K562 (cell line): ENCODE measurements at regions not wholly inside any gene's neighbourhood (a gene's known extent, or its start where the extent isn't known, plus 50 kb on each side); places are given as distances from the start of the nearest gene placed in this dataset.

Experiments used
- ATAC-seq: fragments of 200-7000 bp; cut with Tn5 transposase; 3 replicates; pipeline ENCODE4 v1.9.1; 2020; ENCODE audit warnings: moderate library complexity
- BruUV-seq: library from RNA; stranded (reverse); fragments of 400-500 nt; replicated peaks from 2 replicates; lab custom pipeline; 2021; lab: Mats Ljungman, UMichigan
- CTCF ChIA-PET: fragments of 300-600 bp; formaldehyde crosslinking; extraction: SDS; loops from one replicate; lab custom pipeline; 2021; ENCODE audit warnings: low intra/inter-chr PET ratio; lab: Yijun Ruan, JAX
- POLR2A ChIA-PET: fragments of 300-600, 350-650 bp; sonication (Branson Sonifier 250); formaldehyde crosslinking; extraction: SDS; loops from one replicate; lab custom pipeline; 2021; ENCODE audit warnings: antibody characterized with exemption, inconsistent platforms; lab: Yijun Ruan, JAX
- DNase-seq, 4 experiments: peaks; one replicate each; pipeline versions ENCODE4 v3.0.0 to v3.0.0-alpha.2; 2011 to 2018; ENCODE audit warnings: low spot score in 3 of 4, mixed read lengths in 3 of 4; ENCODE audit errors: extremely low read depth in 1 of 4
- FAIRE-seq: peaks from 2 replicates; lab custom pipeline; 2011; peaks lifted over from hg19 to GRCh38; lab: Jason Lieb, UNC
- H2AFZ ChIP-seq: 2 replicates; pipeline ENCODE4 v1.6.0; 2011; ENCODE audit warnings: low read depth, low read length, control low read depth, inconsistent platforms
- H3K27ac ChIP-seq: fragments of 200-600 bp; 3 replicates; pipeline ENCODE4 v1.8.0; 2011; ENCODE audit warnings: low read depth, mild to moderate bottlenecking, control low read depth, inconsistent platforms, low read length, moderate library complexity, mixed read lengths; ENCODE audit errors: extremely low read depth
- H3K27me3 ChIP-seq, 2 experiments: fragments of 300-600 bp in 1 of 2; 2 replicates in 1 of 2; 3 replicates in 1 of 2; pipeline versions ENCODE4 v1.6.0 to v1.8.0; 2011; ENCODE audit warnings: inconsistent platforms in 2 of 2, low read length in 2 of 2, mild to moderate bottlenecking in 1 of 2, mixed read lengths in 1 of 2, moderate library complexity in 1 of 2; ENCODE audit not compliant: control insufficient read depth in 2 of 2, insufficient read depth in 2 of 2
- H3K36me3 ChIP-seq: fragments of 300-600 bp; 3 replicates; pipeline ENCODE4 v1.8.0; 2011; ENCODE audit warnings: mild to moderate bottlenecking, low read length, inconsistent platforms; ENCODE audit not compliant: control insufficient read depth, insufficient read depth
- H3K4me1 ChIP-seq, 2 experiments: fragments of 200-600 bp in 1 of 2; replicated peaks in 1 of 2; 2 replicates in 1 of 2; 3 replicates in 1 of 2; pipeline versions ENCODE4 v1.5.1 to v1.8.0; 2011; ENCODE audit warnings: inconsistent platforms in 2 of 2, low read length in 2 of 2, mild to moderate bottlenecking in 1 of 2, mixed read lengths in 1 of 2, moderate library complexity in 1 of 2; ENCODE audit not compliant: control insufficient read depth in 2 of 2, insufficient read depth in 2 of 2
- H3K4me2 ChIP-seq: 2 replicates; pipeline ENCODE4 v1.6.1; 2011; ENCODE audit warnings: low read length, control low read depth, inconsistent platforms, mixed read lengths; ENCODE audit not compliant: insufficient read depth
- H3K4me3 ChIP-seq: fragments of 200-600 bp; sonication (generic), shearing (Covaris generic); 2 replicates; pipeline ENCODE4 v1.5.1; 2016; ENCODE audit warnings: control low read depth, inconsistent platforms
- H3K79me2 ChIP-seq: fragments of 200-600 bp; 3 replicates; pipeline ENCODE4 v1.8.0; 2011; ENCODE audit warnings: low read length, inconsistent platforms; ENCODE audit not compliant: control insufficient read depth, insufficient read depth
- H3K9ac ChIP-seq, 2 experiments: 2 replicates each; pipeline versions ENCODE4 v1.6.0 to v1.6.1; 2011; ENCODE audit warnings: low read depth in 2 of 2, low read length in 2 of 2, control low read depth in 1 of 2, inconsistent platforms in 1 of 2, mild to moderate bottlenecking in 1 of 2, mixed read lengths in 1 of 2; ENCODE audit not compliant: insufficient read depth in 1 of 2
- H3K9me1 ChIP-seq: one replicate; pipeline ENCODE4 v1.6.0; 2011; ENCODE audit warnings: inconsistent platforms, mild to moderate bottlenecking, low read length, moderate library complexity; ENCODE audit not compliant: control insufficient read depth, insufficient read depth
- H3K9me3 ChIP-seq: replicated peaks from 2 replicates; pipeline ENCODE4 v1.5.1; 2011; ENCODE audit warnings: low read depth, low read length, inconsistent platforms; ENCODE audit not compliant: control insufficient read depth, insufficient read depth
- H4K20me1 ChIP-seq: replicated peaks from 2 replicates; pipeline ENCODE4 v1.6.1; 2011; ENCODE audit warnings: low read length, inconsistent platforms, mixed read lengths; ENCODE audit not compliant: control insufficient read depth, insufficient read depth
- ASH1L ChIP-seq: fragments of 450-650 bp; IDR thresholded peaks from 2 replicates; pipeline ENCODE4 v1.6.1; 2018; ENCODE audit warnings: borderline replicate concordance, mild to moderate bottlenecking, low read depth; ENCODE audit not compliant: partially characterized antibody
- EGR1 ChIP-seq: fragments of 450-650 bp; conservative IDR thresholded peaks from 2 replicates; pipeline ENCODE4 v1.6.1; 2017; ENCODE audit warnings: mild to moderate bottlenecking
- FOSL1 ChIP-seq: fragments of 200-800 bp; sonication (Bioruptor generic); conservative IDR thresholded peaks from 2 replicates; pipeline ENCODE4 v1.6.1; 2016; ENCODE audit warnings: missing genetic modification characterization, missing compliant biosample characterization
- HLTF ChIP-seq: fragments of 450-650 bp; IDR thresholded peaks from 2 replicates; pipeline ENCODE4 v1.6.1; 2016
- POLR3A ChIP-seq: IDR thresholded peaks from 2 replicates; pipeline ENCODE4 v1.6.1; 2011; ENCODE audit warnings: borderline replicate concordance, mild to moderate bottlenecking, moderate library complexity; ENCODE audit not compliant: insufficient read length, insufficient read depth; ENCODE audit errors: extremely low read depth
- RNF2 ChIP-seq: sonication (generic); IDR thresholded peaks from 2 replicates; pipeline ENCODE4 v1.6.1; 2016
- SLC30A9 ChIP-seq: fragments of 250-450 bp; sonication (Bioruptor Pico); IDR thresholded peaks from 2 replicates; pipeline ENCODE4 v1.8.0; 2022; ENCODE audit warnings: mild to moderate bottlenecking, moderate library complexity
- SMAD2 ChIP-seq: fragments of 150-350 bp; IDR thresholded peaks from 2 replicates; pipeline ENCODE4 v1.6.1; 2014; ENCODE audit warnings: low read depth, mild to moderate bottlenecking, low read length
- TRIM28 ChIP-seq: fragments of 450-650 bp; IDR thresholded peaks from 2 replicates; pipeline ENCODE4 v1.6.1; 2017
- ZNF140 ChIP-seq: fragments of 250-450 bp; sonication (Bioruptor Pico); IDR thresholded peaks from 2 replicates; pipeline ENCODE4 v1.8.0; 2021; ENCODE audit warnings: moderate library complexity, mild to moderate bottlenecking, inconsistent platforms
- ZNF239 ChIP-seq: fragments of 250-450 bp; sonication (Bioruptor Pico); IDR thresholded peaks from 2 replicates; pipeline ENCODE4 v1.4.0; 2020; ENCODE audit warnings: mild to moderate bottlenecking
- ZSCAN29 ChIP-seq: fragments of 450-650 bp; IDR thresholded peaks from 2 replicates; pipeline ENCODE4 v1.6.1; 2017
- WGBS: fragments of 100-300 bp; shearing (Covaris generic); methylation state at CpG from one replicate; pipeline ENCODE4 v1.1.6; 2016; ENCODE audit warnings: low coverage, mixed read lengths; ENCODE audit not compliant: insufficient coverage; ENCODE audit errors: missing lambda C conversion rate; 5-methylcytosine and 5-hydroxymethylcytosine counted together
- in situ Hi-C: fragments of 300-500 bp; cut with MboI; formaldehyde crosslinking; loops from 4 replicates; pipeline ENCODE4 v1.15.0; 2018; ENCODE audit warnings: inconsistent platforms, mixed read lengths
- intact Hi-C: fragments of 100-400 bp; cut with micrococcal nuclease; formaldehyde crosslinking; loops from 2 replicates; pipeline ENCODE4 v1.14.2; 2022

DNA sequence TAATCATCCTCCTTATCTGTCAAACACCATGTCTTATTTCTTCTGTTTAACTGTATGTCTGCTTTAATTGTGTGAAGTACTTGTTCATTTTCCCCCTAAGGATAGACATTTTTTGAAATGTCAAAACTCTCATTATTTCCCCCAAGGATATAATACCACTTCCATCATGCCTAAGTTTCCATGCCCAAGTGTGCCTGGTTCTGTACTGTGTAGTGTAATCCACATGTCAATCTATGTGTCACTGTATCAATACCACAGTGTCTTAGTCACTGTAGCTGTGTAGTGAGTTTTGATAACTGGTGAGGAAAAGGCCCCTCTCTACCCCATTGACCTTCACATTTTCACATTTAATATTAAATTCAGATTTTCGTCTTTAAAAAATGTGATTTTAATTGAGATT, 1265.5 kb downstream of the PCDH9 start:
- intact Hi-C loops: no loop called here
- FAIRE-seq (no peak), DNase-seq (no peak), ATAC-seq (no peak)
- H3K9me1 ChIP-seq: no peaks in the 10 kb centered on the region
- H3K9me3 ChIP-seq: no peaks in the 10 kb centered on the region
- BruUV-seq: no TSS peak
- H3K4me3 ChIP-seq: no peak overlapping the region
- no peak overlapping the region for H3K27ac ChIP-seq
- H3K79me2 ChIP-seq: no peaks in the 10 kb centered on the region
- H4K20me1 ChIP-seq: no peaks in the 10 kb centered on the region
- in situ Hi-C loops: no loop called here
- no peak overlapping the region for H2AFZ ChIP-seq
- no peaks in the 10 kb centered on the region for H3K36me3 ChIP-seq
- H3K9ac ChIP-seq: no peak overlapping the region
- WGBS: 0% methylated on average over 1 of the region's 1 CpG
- H3K4me1 ChIP-seq: no peaks in the 10 kb centered on the region
- ChIA-PET POLR2A (no interaction called here), CTCF (no interaction called here)
- no peak overlapping the region for H3K4me2 ChIP-seq
- H3K27me3 ChIP-seq: no peaks in the 10 kb centered on the region
- TF ChIP-seq ZNF239 (CRISPR knock-in tag): no peak
- no peak for TF ChIP-seq ZNF140 (CRISPR knock-in tag)
- TF ChIP-seq FOSL1: peak; percentile 44
- TF ChIP-seq SLC30A9 (CRISPR knock-in tag): no peak
- no peak for TF ChIP-seq ASH1L
- no peak for TF ChIP-seq POLR3A
- TF ChIP-seq TRIM28: no peak

- no peaks in the 10 kb centered on the region for H3K79me2 ChIP-seq
- no peaks in the 10 kb centered on the region for H3K36me3 ChIP-seq
- ChIA-PET CTCF (no interaction called here), POLR2A (no interaction called here)
- H3K4me3 ChIP-seq: no peak overlapping the region
- DNase-seq: no peak
- no peaks in the 10 kb centered on the region for H3K9me3 ChIP-seq
- H3K4me1 ChIP-seq: no peaks in the 10 kb centered on the region
- in situ Hi-C loops (no loop called here), intact Hi-C loops (no loop called here)
- ATAC-seq: no peak
- no peak overlapping the region for H3K27ac ChIP-seq
- H4K20me1 ChIP-seq: no peaks in the 10 kb centered on the region
- H3K9me1 ChIP-seq: no peaks in the 10 kb centered on the region
- 46% methylated on average over 2 of the region's 2 CpGs for WGBS
- H2AFZ ChIP-seq: no peak overlapping the region
- H3K27me3 ChIP-seq: no peaks in the 10 kb centered on the region
- BruUV-seq: no TSS peak
- FAIRE-seq: no peak
- no peak overlapping the region for H3K4me2 ChIP-seq
- no peak overlapping the region for H3K9ac ChIP-seq
- no peak for TF ChIP-seq ZSCAN29
- no peak for TF ChIP-seq HLTF
- no peak for TF ChIP-seq EGR1
- no peak for TF ChIP-seq SMAD2
- TF ChIP-seq RNF2: no peak
Measured at GRCh38 chr13:65959305-65959704, 1270.8 kb downstream of the PCDH9 start.
